Lower leg skin (tissue), 3 donors: ENCODE measurements at regions not wholly inside any gene's neighbourhood (a gene's known extent, or its start where the extent isn't known, plus 50 kb on each side); places are given as distances from the start of the nearest gene placed in this dataset.

Experiments
- POLR2A ChIP-seq, 2 donors: fragments of 450-650 bp; IDR thresholded peaks; one replicate each; pipeline ENCODE4 v1.6.1; 2016 to 2017; ENCODE audit warnings: antibody characterized with exemption in 2 of 2, mild to moderate bottlenecking in 1 of 2, moderate library complexity in 1 of 2
- TF ChIP-seq, protein P1 (sequence below), 3 donors: fragments of 450-650 bp; IDR thresholded peaks; one replicate each; pipeline ENCODE4 v1.5.1; 2016; ENCODE audit warnings: antibody characterized with exemption in 3 of 3, mild to moderate bottlenecking in 3 of 3, moderate library complexity in 2 of 3

DNA sequence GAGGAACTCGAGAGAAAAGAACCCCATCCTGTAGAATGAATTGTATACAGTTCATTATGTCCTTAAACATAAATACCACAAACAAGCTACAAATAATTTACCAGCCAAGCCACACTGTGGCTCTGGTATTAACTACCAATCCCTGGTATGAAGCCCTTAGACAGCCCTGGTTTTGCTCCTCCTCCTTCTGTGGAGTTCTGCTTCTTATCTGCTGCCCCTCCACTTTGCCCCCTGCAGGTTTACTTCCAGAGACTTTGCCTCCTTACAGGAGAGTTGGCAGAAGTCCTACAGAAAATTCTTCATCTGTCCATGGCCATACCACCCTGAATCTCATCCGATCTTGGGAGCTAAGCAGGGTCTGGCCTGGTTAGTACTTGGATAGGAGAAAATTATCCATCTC lies 219.8 kb downstream of the ACTL7B start:
- TF ChIP-seq, protein P1, sequence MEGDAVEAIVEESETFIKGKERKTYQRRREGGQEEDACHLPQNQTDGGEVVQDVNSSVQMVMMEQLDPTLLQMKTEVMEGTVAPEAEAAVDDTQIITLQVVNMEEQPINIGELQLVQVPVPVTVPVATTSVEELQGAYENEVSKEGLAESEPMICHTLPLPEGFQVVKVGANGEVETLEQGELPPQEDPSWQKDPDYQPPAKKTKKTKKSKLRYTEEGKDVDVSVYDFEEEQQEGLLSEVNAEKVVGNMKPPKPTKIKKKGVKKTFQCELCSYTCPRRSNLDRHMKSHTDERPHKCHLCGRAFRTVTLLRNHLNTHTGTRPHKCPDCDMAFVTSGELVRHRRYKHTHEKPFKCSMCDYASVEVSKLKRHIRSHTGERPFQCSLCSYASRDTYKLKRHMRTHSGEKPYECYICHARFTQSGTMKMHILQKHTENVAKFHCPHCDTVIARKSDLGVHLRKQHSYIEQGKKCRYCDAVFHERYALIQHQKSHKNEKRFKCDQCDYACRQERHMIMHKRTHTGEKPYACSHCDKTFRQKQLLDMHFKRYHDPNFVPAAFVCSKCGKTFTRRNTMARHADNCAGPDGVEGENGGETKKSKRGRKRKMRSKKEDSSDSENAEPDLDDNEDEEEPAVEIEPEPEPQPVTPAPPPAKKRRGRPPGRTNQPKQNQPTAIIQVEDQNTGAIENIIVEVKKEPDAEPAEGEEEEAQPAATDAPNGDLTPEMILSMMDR (IDR thresholded peaks at IDR 0.05), result no peak
- no peak for TF ChIP-seq POLR2A (IDR thresholded peaks at IDR 0.05)
